ENCODE measurements at regions not wholly inside any gene's neighbourhood (a gene's known extent, or its start where the extent isn't known, plus 50 kb on each side); places are given as distances from the start of the nearest gene placed in this dataset.

- no peak for TF ChIP-seq EZH2phosphoT487 (IDR thresholded peaks at IDR 0.05; ENCODE audit: borderline replicate concordance, low read depth, low read length)
- TF ChIP-seq, protein P1, sequence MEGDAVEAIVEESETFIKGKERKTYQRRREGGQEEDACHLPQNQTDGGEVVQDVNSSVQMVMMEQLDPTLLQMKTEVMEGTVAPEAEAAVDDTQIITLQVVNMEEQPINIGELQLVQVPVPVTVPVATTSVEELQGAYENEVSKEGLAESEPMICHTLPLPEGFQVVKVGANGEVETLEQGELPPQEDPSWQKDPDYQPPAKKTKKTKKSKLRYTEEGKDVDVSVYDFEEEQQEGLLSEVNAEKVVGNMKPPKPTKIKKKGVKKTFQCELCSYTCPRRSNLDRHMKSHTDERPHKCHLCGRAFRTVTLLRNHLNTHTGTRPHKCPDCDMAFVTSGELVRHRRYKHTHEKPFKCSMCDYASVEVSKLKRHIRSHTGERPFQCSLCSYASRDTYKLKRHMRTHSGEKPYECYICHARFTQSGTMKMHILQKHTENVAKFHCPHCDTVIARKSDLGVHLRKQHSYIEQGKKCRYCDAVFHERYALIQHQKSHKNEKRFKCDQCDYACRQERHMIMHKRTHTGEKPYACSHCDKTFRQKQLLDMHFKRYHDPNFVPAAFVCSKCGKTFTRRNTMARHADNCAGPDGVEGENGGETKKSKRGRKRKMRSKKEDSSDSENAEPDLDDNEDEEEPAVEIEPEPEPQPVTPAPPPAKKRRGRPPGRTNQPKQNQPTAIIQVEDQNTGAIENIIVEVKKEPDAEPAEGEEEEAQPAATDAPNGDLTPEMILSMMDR (conservative IDR thresholded peaks at IDR 0.05; ENCODE audit: low read length) = no peak
Observed at GRCh38 chr4:35163168-35163567, 1081.1 kb downstream of the ARAP2 start.
